GM19372 (cell line): ENCODE measurements at regions not wholly inside any gene's neighbourhood (a gene's known extent, or its start where the extent isn't known, plus 50 kb on each side); places are given as distances from the start of the nearest gene placed in this dataset.

ENCODE experiments used
- ATAC-seq: cut with Tn5 transposase; IDR thresholded peaks from one replicate; pipeline ENCODE4 v1.9.1; 2021; ENCODE audit warnings: mild to moderate bottlenecking, low read depth, moderate library complexity; ENCODE audit not compliant: unreplicated experiment

- no peak for ATAC-seq
Measured at GRCh38 chr1:96962216-96962615, 240.6 kb downstream of the PTBP2 start.

DNA sequence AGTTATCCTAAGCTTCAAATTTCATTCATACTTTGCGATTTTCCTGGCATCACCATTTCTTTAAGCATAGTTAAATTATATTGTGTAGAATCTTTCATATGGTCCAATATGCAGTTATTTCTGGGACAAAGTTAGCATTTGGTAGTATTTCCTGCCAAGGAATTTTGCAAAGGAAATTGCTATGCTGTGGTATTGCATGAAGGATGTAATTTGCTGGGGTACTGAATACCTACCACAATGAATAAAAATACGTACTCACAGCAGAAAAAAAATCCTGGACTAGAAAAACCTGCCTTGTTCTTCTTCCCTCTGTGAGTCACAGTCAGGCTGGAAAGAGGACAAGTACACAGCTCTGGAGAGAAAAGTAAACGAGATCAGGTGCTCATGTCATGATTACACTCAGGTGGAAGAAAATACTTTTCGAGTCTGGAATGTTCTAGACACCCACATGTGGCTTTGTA, 241.2 kb downstream of the PTBP2 start:
- no peak for ATAC-seq

GRCh38 chr1:96964761-96965160, 243.2 kb downstream of the PTBP2 start:
- ATAC-seq, result no peak

GRCh38 chr1:96966536-96967138, 245.1 kb downstream of the PTBP2 start:
- ATAC-seq, result peak; percentile 89

DNA sequence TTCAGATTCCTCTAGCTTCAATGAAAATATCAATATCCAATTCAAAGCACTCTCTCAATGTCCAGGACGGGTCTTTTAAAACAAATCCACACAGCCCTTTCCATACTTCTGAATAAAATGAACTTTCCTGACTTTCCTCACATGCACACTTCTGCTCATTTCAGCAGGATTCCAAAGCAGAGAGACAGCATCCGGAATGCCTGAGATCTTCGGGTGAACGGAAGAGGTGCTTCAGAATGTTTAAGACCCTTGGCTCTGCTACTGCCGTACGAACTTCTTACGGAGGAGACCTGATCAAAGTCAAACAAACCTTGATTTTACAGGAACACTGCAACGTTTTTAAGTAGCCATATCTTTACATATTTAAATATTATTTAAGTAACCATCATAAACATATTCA, 245.7 kb downstream of the PTBP2 start:
- no peak for ATAC-seq

- ATAC-seq, result no peak
Measured at GRCh38 chr1:96968541-96968940, 247.0 kb downstream of the PTBP2 start.

DNA sequence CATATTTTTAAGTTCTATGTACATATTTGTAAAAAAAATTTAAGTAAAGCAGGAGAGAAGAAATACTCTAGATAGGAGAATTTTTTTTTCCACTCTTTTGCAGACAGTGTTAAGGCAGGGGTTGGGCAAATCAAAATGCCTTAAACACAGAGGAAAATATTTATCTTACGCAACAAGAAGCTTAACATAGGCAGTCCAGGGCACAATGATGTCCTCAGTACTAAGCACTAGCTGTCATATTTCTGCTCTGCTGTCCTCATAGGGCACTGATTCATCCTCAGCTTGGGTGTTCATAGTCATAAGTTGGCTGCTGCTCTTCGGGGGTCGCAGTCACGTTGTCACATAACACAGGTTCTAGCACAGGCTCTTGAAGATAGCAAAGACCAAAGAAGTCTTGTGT, 247.4 kb downstream of the PTBP2 start:
- ATAC-seq, result no peak

GRCh38 chr1:96969656-96970163, 248.1 kb downstream of the PTBP2 start:
- ATAC-seq, result no peak

GRCh38 chr1:96971439-96971838, 249.9 kb downstream of the PTBP2 start:
- no peak for ATAC-seq

- no peak for ATAC-seq
Measured at GRCh38 chr1:96971849-96972602, 250.4 kb downstream of the PTBP2 start.

DNA sequence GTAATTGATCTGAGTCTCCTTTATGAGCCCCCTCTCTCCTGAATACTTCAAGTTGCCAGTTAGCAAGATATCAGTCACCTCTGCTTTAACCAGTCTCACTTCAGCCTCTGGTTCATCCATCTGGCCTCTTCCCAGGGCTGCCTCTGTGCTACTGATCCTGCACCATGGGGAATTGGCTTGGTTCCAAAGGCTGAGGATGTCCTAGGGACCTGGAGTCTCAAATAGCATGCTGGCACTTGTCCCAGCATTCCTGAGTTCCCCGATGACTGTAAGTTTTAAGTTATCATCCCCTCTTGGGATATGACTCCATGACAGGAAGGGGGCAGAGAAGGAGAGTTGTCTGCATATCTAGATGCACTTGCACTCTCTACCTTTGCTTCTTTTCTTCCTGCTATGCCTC, 252.0 kb downstream of the PTBP2 start:
- no peak for ATAC-seq

- ATAC-seq, result no peak
Measured at GRCh38 chr1:96978444-96978843, 256.9 kb downstream of the PTBP2 start.

DNA sequence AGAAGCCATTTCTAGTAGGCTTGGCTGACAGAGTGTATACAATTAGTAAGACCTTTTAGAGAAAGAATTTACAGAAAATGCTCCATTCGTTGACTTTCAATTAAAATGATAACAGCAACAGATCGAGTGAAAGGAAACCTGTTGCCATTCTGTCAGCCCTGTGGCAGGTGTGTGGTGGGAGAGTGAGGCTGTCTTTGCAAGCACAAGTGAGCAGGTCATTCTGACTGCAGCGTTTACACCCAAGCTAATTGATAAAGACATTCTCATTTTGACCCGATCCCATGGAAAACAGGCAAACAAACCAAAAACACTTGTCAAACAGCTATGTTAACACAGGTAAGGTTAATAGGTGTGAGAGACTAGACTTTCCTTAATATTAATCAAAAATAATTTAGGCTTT, 257.3 kb downstream of the PTBP2 start:
- no peak for ATAC-seq

GRCh38 chr1:96979304-96980268, 258.0 kb downstream of the PTBP2 start:
- ATAC-seq, result no peak

GRCh38 chr1:96980448-96980847, 258.9 kb downstream of the PTBP2 start:
- ATAC-seq, result no peak

DNA sequence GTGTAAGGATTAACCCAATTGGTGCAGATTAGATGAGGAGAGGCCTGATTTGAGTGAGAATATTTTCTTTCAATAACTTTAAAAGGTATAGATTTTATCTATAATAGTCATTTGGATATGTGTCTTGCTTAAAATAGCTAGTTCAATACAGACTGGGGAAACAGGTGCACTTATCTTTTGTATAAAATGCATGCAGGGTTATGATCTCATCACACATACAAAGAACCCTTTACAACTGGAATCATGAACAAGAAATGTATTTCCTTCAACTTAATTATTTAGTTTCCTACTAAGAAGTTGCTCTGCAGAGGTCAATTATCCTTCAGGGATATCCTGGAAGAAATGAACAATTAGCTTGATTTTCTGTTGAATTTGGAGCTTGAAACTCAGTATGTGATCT, 259.6 kb downstream of the PTBP2 start:
- no peak for ATAC-seq

GRCh38 chr1:96982118-96982517, 260.5 kb downstream of the PTBP2 start:
- ATAC-seq, result no peak

DNA sequence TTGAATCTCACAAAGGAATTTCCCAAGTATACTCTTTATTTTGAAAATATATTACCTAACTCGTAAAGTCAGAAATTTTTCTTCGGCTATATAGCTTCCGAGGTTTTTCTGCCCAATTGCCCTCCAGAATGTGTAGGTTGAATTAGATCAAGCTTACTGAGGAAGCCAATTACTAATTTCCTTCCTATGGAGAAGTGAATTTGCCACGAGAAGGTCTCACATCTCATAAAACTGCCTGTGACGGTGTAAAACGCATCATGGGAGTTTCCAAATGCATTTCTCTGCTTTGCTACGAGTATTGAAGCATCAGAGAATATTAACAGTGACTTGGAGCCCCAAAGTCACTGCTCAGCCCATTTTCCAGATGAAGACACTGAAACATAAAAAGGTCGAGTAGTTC, 262.3 kb downstream of the PTBP2 start:
- ATAC-seq, result no peak

GRCh38 chr1:96987186-96987703, 265.7 kb downstream of the PTBP2 start:
- no peak for ATAC-seq

DNA sequence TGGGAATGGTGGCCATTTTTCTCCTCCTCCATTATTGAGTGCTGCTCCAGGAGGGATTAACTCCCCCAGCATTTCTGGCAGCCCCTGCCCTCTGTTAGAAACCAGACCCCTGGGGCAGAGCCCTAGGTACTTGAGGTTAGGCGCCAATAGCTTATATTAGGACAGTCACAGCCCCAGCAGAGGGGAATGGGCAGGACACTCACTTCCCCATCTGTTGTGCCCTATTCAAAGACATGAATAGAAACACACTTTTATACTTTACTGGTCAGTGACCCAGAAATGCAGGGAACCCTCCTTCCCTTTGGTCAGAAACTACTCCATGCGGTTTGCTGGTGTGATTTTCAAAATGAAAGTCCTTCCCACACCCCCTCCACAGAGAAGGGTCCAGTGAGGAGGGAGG, 267.7 kb downstream of the PTBP2 start:
- ATAC-seq, result no peak

DNA sequence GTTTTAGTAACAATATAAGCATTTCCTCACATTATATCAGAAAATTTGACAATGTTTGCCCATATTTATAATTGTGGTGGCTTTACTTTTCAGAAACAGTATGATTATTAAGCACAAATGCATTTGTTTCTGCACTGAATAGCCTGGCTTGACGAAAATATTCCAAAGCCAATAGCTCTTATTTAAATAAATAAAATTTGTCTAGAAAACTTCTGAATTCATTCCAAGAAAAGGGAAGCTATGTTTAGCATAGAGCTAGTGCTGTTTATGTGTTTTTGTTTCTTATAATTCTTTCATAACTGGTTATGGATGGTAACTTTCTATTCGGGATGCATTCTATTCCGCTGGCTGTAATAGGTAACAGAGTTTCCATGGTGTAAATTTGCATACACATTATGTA, 268.6 kb downstream of the PTBP2 start:
- no peak for ATAC-seq
